ENCODE measurements at regions not wholly inside any gene's neighbourhood (a gene's known extent, or its start where the extent isn't known, plus 50 kb on each side); places are given as distances from the start of the nearest gene placed in this dataset.

GRCh38 chr15:96774216-96774615 is 443.7 kb downstream of the NR2F2 start:
- Mint-ChIP-seq H3K4me1 (ENCODE audit: low read depth, unreplicated experiment) (peaks cover 19% of the 10 kb centered on the region), H3K4me3 (ENCODE audit: unreplicated experiment) (no peak overlapping the region), H3K9me3 (ENCODE audit: unreplicated experiment) (peaks cover 8% of the 10 kb centered on the region), H3K36me3 (ENCODE audit: insufficient read depth, unreplicated experiment) (no peaks in the 10 kb centered on the region), H3K27me3 (ENCODE audit: insufficient read depth, unreplicated experiment) (peaks cover 3% of the 10 kb centered on the region), H3K27ac (ENCODE audit: unreplicated experiment) (no peak overlapping the region)
- BruUV-seq (replicated peaks), result no TSS peak
- ChIA-PET CTCF (no interaction called here), POLR2A (no interaction called here)
- no peak overlapping the region for H3K4me3 ChIP-seq (ENCODE audit: low read depth, low read length)
- DNase-seq, result no peak
- no peaks in the 10 kb centered on the region for H3K9me3 ChIP-seq
- no peaks in the 10 kb centered on the region for H3K4me1 ChIP-seq
- intact Hi-C loops (cut with micrococcal nuclease; ENCODE audit: unreplicated experiment), result no loop called here
- no peaks in the 10 kb centered on the region for H3K36me3 ChIP-seq (ENCODE audit: control insufficient read depth, insufficient read depth, low read length)
- no peaks in the 10 kb centered on the region for H3K27me3 ChIP-seq (replicated peaks; ENCODE audit: control insufficient read depth, insufficient read depth, low read length)
- TF ChIP-seq CTCF (IDR thresholded peaks at IDR 0.05; ENCODE audit: insufficient read depth in 1 of 2, low read depth in 1 of 2, low read length in 1 of 2, severe bottlenecking in 1 of 2, unreplicated experiment in 1 of 2), result no peak

GRCh38 chr15:96783746-96784145 is 453.2 kb downstream of the NR2F2 start:
- Histone ChIP-seq H3K9me3 (no peaks in the 10 kb centered on the region), H3K4me3 (ENCODE audit: low read depth, low read length) (no peak overlapping the region), H3K27me3 (replicated peaks; ENCODE audit: control insufficient read depth, insufficient read depth, low read length) (no peaks in the 10 kb centered on the region), H3K4me1 (no peaks in the 10 kb centered on the region), H3K36me3 (ENCODE audit: control insufficient read depth, insufficient read depth, low read length) (no peaks in the 10 kb centered on the region)
- Mint-ChIP-seq H3K36me3 (ENCODE audit: insufficient read depth, unreplicated experiment) (no peaks in the 10 kb centered on the region), H3K4me1 (ENCODE audit: low read depth, unreplicated experiment) (no peaks in the 10 kb centered on the region), H3K27me3 (ENCODE audit: insufficient read depth, unreplicated experiment) (peaks cover 4% of the 10 kb centered on the region), H3K27ac (ENCODE audit: unreplicated experiment) (no peak overlapping the region), H3K9me3 (ENCODE audit: unreplicated experiment) (no peaks in the 10 kb centered on the region), H3K4me3 (ENCODE audit: unreplicated experiment) (no peak overlapping the region)
- POLR2A ChIA-PET, result no interaction called here
- no peak for TF ChIP-seq CTCF (IDR thresholded peaks at IDR 0.05; ENCODE audit: insufficient read depth in 1 of 2, low read depth in 1 of 2, low read length in 1 of 2, severe bottlenecking in 1 of 2, unreplicated experiment in 1 of 2)
- CTCF ChIA-PET, result no interaction called here
- BruUV-seq (replicated peaks), result no TSS peak
- no peak for DNase-seq
- intact Hi-C loops (cut with micrococcal nuclease; ENCODE audit: unreplicated experiment), result no loop called here

GRCh38 chr15:96790004-96790403 is 459.5 kb downstream of the NR2F2 start:
- BruUV-seq (replicated peaks), result no TSS peak
- no peak for DNase-seq
- Mint-ChIP-seq H3K36me3 (ENCODE audit: insufficient read depth, unreplicated experiment) (no peaks in the 10 kb centered on the region), H3K27me3 (ENCODE audit: insufficient read depth, unreplicated experiment) (peaks cover 9% of the 10 kb centered on the region), H3K9me3 (ENCODE audit: unreplicated experiment) (no peaks in the 10 kb centered on the region), H3K4me1 (ENCODE audit: low read depth, unreplicated experiment) (no peaks in the 10 kb centered on the region), H3K27ac (ENCODE audit: unreplicated experiment) (no peak overlapping the region), H3K4me3 (ENCODE audit: unreplicated experiment) (no peak overlapping the region)
- ChIA-PET POLR2A (no interaction called here), CTCF (no interaction called here)
- intact Hi-C loops (cut with micrococcal nuclease; ENCODE audit: unreplicated experiment), result no loop called here
- Histone ChIP-seq H3K4me3 (ENCODE audit: low read depth, low read length) (no peak overlapping the region), H3K27me3 (replicated peaks; ENCODE audit: control insufficient read depth, insufficient read depth, low read length) (no peaks in the 10 kb centered on the region), H3K4me1 (no peaks in the 10 kb centered on the region), H3K36me3 (ENCODE audit: control insufficient read depth, insufficient read depth, low read length) (no peaks in the 10 kb centered on the region), H3K9me3 (no peaks in the 10 kb centered on the region)
- no peak for TF ChIP-seq CTCF (IDR thresholded peaks at IDR 0.05; ENCODE audit: insufficient read depth in 1 of 2, low read depth in 1 of 2, low read length in 1 of 2, severe bottlenecking in 1 of 2, unreplicated experiment in 1 of 2)
